ENCODE measurements at regions not wholly inside any gene's neighbourhood (a gene's known extent, or its start where the extent isn't known, plus 50 kb on each side); places are given as distances from the start of the nearest gene placed in this dataset.

GRCh38 chr3:31008994-31009393 lies 114.5 kb upstream of the GADL1 start:
- H3K4me1 ChIP-seq, result peaks cover 0 to 5% (median 0%) of the 10 kb centered on the region in 4 donors
- no peaks in the 10 kb centered on the region for H3K27me3 ChIP-seq
- no peaks in the 10 kb centered on the region for H3K36me3 ChIP-seq
- H3K27ac ChIP-seq, result no peak overlapping the region
- no peak overlapping the region for H3K4me3 ChIP-seq
- TF ChIP-seq POLR2A (IDR thresholded peaks at IDR 0.05) (no peak), POLR2AphosphoS5 (IDR thresholded peaks at IDR 0.05) (no peak), EP300 (IDR thresholded peaks at IDR 0.05) (no peak)
- TF ChIP-seq, protein P1, sequence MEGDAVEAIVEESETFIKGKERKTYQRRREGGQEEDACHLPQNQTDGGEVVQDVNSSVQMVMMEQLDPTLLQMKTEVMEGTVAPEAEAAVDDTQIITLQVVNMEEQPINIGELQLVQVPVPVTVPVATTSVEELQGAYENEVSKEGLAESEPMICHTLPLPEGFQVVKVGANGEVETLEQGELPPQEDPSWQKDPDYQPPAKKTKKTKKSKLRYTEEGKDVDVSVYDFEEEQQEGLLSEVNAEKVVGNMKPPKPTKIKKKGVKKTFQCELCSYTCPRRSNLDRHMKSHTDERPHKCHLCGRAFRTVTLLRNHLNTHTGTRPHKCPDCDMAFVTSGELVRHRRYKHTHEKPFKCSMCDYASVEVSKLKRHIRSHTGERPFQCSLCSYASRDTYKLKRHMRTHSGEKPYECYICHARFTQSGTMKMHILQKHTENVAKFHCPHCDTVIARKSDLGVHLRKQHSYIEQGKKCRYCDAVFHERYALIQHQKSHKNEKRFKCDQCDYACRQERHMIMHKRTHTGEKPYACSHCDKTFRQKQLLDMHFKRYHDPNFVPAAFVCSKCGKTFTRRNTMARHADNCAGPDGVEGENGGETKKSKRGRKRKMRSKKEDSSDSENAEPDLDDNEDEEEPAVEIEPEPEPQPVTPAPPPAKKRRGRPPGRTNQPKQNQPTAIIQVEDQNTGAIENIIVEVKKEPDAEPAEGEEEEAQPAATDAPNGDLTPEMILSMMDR (IDR thresholded peaks at IDR 0.05), result no peak
- DNase-seq (no peak), ATAC-seq (ENCODE audit: low FRiP score in 2 of 2) (no peak)
- H3K9me3 ChIP-seq, result no peaks in the 10 kb centered on the region

GRCh38 chr3:31009881-31010280 lies 115.4 kb upstream of the GADL1 start:
- peaks cover 0 to 5% (median 0%) of the 10 kb centered on the region in 4 donors for H3K4me1 ChIP-seq
- H3K36me3 ChIP-seq, result no peaks in the 10 kb centered on the region
- H3K9me3 ChIP-seq, result no peaks in the 10 kb centered on the region
- H3K4me3 ChIP-seq, result no peak overlapping the region
- H3K27me3 ChIP-seq, result no peaks in the 10 kb centered on the region
- no peak overlapping the region for H3K27ac ChIP-seq
- TF ChIP-seq POLR2A (IDR thresholded peaks at IDR 0.05) (no peak), EP300 (IDR thresholded peaks at IDR 0.05) (no peak), POLR2AphosphoS5 (IDR thresholded peaks at IDR 0.05) (no peak)
- TF ChIP-seq, protein P1 (IDR thresholded peaks at IDR 0.05), result no peak
- no peak for DNase-seq
- ATAC-seq (ENCODE audit: low FRiP score in 2 of 2), result no peak

GRCh38 chr3:31010491-31010890 lies 116.0 kb upstream of the GADL1 start:
- Histone ChIP-seq H3K9me3 (no peaks in the 10 kb centered on the region), H3K4me1 (peaks cover 0 to 5% (median 0%) of the 10 kb centered on the region in 4 donors), H3K4me3 (no peak overlapping the region), H3K36me3 (no peaks in the 10 kb centered on the region), H3K27me3 (no peaks in the 10 kb centered on the region), H3K27ac (no peak overlapping the region)
- TF ChIP-seq POLR2A (IDR thresholded peaks at IDR 0.05) (no peak), EP300 (IDR thresholded peaks at IDR 0.05) (no peak), POLR2AphosphoS5 (IDR thresholded peaks at IDR 0.05) (no peak)
- TF ChIP-seq, protein P1 (IDR thresholded peaks at IDR 0.05), result no peak
- WGBS, 2 donors, result 59 to 71% methylated on average over 2 of the region's 2 CpGs
- ATAC-seq (ENCODE audit: low FRiP score in 2 of 2), result no peak
- DNase-seq, result no peak

DNA sequence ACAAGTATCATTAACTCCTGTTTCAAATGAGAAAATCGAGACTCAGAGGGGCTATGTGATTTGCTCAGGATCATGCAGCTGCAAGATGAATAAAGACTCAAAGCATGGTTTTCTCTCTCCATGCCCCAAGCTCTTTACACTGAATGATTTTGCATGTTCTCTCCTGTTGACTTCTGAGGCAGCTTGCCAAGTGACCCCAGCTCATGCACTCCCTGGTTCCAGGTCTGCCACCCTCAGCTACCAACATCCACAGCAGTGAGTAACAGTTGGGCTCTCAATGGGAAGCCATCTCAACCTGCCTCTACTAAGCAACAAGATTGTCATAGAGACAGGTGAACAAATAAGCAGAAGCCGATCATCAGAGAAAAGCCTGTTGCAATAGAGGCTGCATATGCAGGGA lies 116.9 kb upstream of the GADL1 start:
- H3K4me1 ChIP-seq, result peaks cover 0 to 5% (median 0%) of the 10 kb centered on the region in 4 donors
- no peaks in the 10 kb centered on the region for H3K27me3 ChIP-seq
- H3K9me3 ChIP-seq, result no peaks in the 10 kb centered on the region
- H3K36me3 ChIP-seq, result no peaks in the 10 kb centered on the region
- no peak overlapping the region for H3K4me3 ChIP-seq
- ATAC-seq (ENCODE audit: low FRiP score in 2 of 2) (no peak), DNase-seq (no peak)
- no peak for TF ChIP-seq POLR2AphosphoS5 (IDR thresholded peaks at IDR 0.05)
- no peak for TF ChIP-seq EP300 (IDR thresholded peaks at IDR 0.05)
- TF ChIP-seq POLR2A (IDR thresholded peaks at IDR 0.05), result no peak
- TF ChIP-seq, protein P1 (IDR thresholded peaks at IDR 0.05), result no peak
- no peak overlapping the region for H3K27ac ChIP-seq
- WGBS, 2 donors, result 62 to 84% methylated on average over 2 of the region's 2 CpGs

DNA sequence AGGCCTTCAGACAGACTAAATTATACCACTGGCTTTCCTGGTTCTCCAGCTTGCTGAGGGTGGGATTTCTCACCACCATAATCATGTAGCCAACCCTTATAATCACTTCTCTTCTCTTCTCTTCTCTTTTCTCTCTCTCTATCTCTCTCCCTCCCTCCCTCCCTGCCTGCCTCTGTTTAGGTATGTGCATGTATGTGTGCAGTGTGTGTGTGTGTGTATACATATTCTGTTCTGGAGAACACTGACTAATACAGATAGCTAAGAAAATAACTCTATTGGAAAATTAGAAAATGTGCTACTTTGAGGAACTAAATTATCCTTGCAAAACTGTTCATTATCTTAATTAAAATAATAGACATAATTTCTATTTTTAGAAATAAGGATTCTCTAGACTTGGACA lies 118.6 kb upstream of the GADL1 start:
- no peaks in the 10 kb centered on the region for H3K36me3 ChIP-seq
- H3K4me1 ChIP-seq, result peaks cover 0 to 5% (median 0%) of the 10 kb centered on the region in 4 donors
- H3K4me3 ChIP-seq, result no peak overlapping the region
- no peaks in the 10 kb centered on the region for H3K9me3 ChIP-seq
- ATAC-seq (ENCODE audit: low FRiP score in 2 of 2) (no peak), DNase-seq (no peak)
- H3K27me3 ChIP-seq, result no peaks in the 10 kb centered on the region
- TF ChIP-seq EP300 (IDR thresholded peaks at IDR 0.05), result no peak
- TF ChIP-seq, protein P1 (IDR thresholded peaks at IDR 0.05), result no peak
- TF ChIP-seq POLR2AphosphoS5 (IDR thresholded peaks at IDR 0.05), result no peak
- no peak for TF ChIP-seq POLR2A (IDR thresholded peaks at IDR 0.05)
- H3K27ac ChIP-seq, result no peak overlapping the region
